ENCODE measurements at regions not wholly inside any gene's neighbourhood (a gene's known extent, or its start where the extent isn't known, plus 50 kb on each side); places are given as distances from the start of the nearest gene placed in this dataset.

- no peak for DNase-seq
- H3K4me1 ChIP-seq = no peaks in the 10 kb centered on the region
- intact Hi-C loops (cut with DNase I; ENCODE audit: low total_unique reads) = no loop called here
- no peak overlapping the region for H3K4me3 ChIP-seq
- no peaks in the 10 kb centered on the region for H3K27me3 ChIP-seq
- no peak overlapping the region for H3K27ac ChIP-seq
- no peaks in the 10 kb centered on the region for H3K36me3 ChIP-seq
- TF ChIP-seq CTCF (IDR thresholded peaks at IDR 0.05) = no peak
- no peak for TF ChIP-seq POLR2A (IDR thresholded peaks at IDR 0.05)
- H3K9me3 ChIP-seq = no peaks in the 10 kb centered on the region
Measured at GRCh38 chr17:73701701-73702100, 57.5 kb upstream of the SDK2 start.

GRCh38 chr17:73703192-73703591 lies 58.9 kb upstream of the SDK2 start:
- Histone ChIP-seq H3K36me3 (no peaks in the 10 kb centered on the region), H3K4me1 (no peaks in the 10 kb centered on the region), H3K27me3 (no peaks in the 10 kb centered on the region), H3K27ac (no peak overlapping the region), H3K9me3 (no peaks in the 10 kb centered on the region), H3K4me3 (no peak overlapping the region)
- TF ChIP-seq POLR2A (IDR thresholded peaks at IDR 0.05) (no peak), CTCF (IDR thresholded peaks at IDR 0.05) (no peak)
- DNase-seq = no peak
- intact Hi-C loops (cut with DNase I; ENCODE audit: low total_unique reads) = no loop called here

- DNase-seq = no peak
- TF ChIP-seq POLR2A (IDR thresholded peaks at IDR 0.05) = no peak
Measured at GRCh38 chr17:73703917-73704316, 59.7 kb upstream of the SDK2 start.

GRCh38 chr17:73705594-73705993 lies 61.3 kb upstream of the SDK2 start:
- DNase-seq = no peak
- no peaks in the 10 kb centered on the region for H3K36me3 ChIP-seq
- TF ChIP-seq POLR2A (IDR thresholded peaks at IDR 0.05) (no peak), CTCF (IDR thresholded peaks at IDR 0.05) (no peak)
- intact Hi-C loops (cut with DNase I; ENCODE audit: low total_unique reads) = no loop called here
- H3K4me3 ChIP-seq = no peak overlapping the region
- H3K27ac ChIP-seq = no peak overlapping the region
- H3K4me1 ChIP-seq = no peaks in the 10 kb centered on the region
- no peaks in the 10 kb centered on the region for H3K27me3 ChIP-seq
- no peaks in the 10 kb centered on the region for H3K9me3 ChIP-seq

More at GRCh38 chr17:73703917-73704316, 59.7 kb upstream of the SDK2 start:
- no peaks in the 10 kb centered on the region for H3K36me3 ChIP-seq
- no peaks in the 10 kb centered on the region for H3K27me3 ChIP-seq
- H3K4me3 ChIP-seq = no peak overlapping the region
- H3K4me1 ChIP-seq = no peaks in the 10 kb centered on the region
- no peaks in the 10 kb centered on the region for H3K9me3 ChIP-seq
- intact Hi-C loops (cut with DNase I; ENCODE audit: low total_unique reads) = no loop called here
- no peak overlapping the region for H3K27ac ChIP-seq

- no peak for DNase-seq
- no peaks in the 10 kb centered on the region for H3K36me3 ChIP-seq
- no peak overlapping the region for H3K27ac ChIP-seq
- H3K27me3 ChIP-seq = no peaks in the 10 kb centered on the region
- no peak overlapping the region for H3K4me3 ChIP-seq
- no peaks in the 10 kb centered on the region for H3K9me3 ChIP-seq
- no peaks in the 10 kb centered on the region for H3K4me1 ChIP-seq
- TF ChIP-seq CTCF (IDR thresholded peaks at IDR 0.05) (no peak), POLR2A (IDR thresholded peaks at IDR 0.05) (no peak)
- intact Hi-C loops (cut with DNase I; ENCODE audit: low total_unique reads) = no loop called here
Measured at GRCh38 chr17:73706428-73706827, 62.2 kb upstream of the SDK2 start.

- H3K36me3 ChIP-seq = no peaks in the 10 kb centered on the region
- no peak for DNase-seq
- H3K4me1 ChIP-seq = no peaks in the 10 kb centered on the region
- no peaks in the 10 kb centered on the region for H3K9me3 ChIP-seq
- H3K27me3 ChIP-seq = no peaks in the 10 kb centered on the region
- no peak for TF ChIP-seq POLR2A (IDR thresholded peaks at IDR 0.05)
- TF ChIP-seq CTCF (IDR thresholded peaks at IDR 0.05) = no peak
- no peak overlapping the region for H3K4me3 ChIP-seq
- H3K27ac ChIP-seq = no peak overlapping the region
- intact Hi-C loops (cut with DNase I; ENCODE audit: low total_unique reads) = no loop called here
Measured at GRCh38 chr17:73706858-73707257, 62.6 kb upstream of the SDK2 start.

All from uterus (tissue), 3 donors.